DMS114 treated with DMSO at 0.1 percent for 48 hours (cell line): ENCODE measurements at regions not wholly inside any gene's neighbourhood (a gene's known extent, or its start where the extent isn't known, plus 50 kb on each side); places are given as distances from the start of the nearest gene placed in this dataset.
"Not testable (repeated sequence)": the region's sequence is repeated elsewhere in the genome, so short reads cannot be mapped to it uniquely, and the experiment has no call there.

ENCODE experiments used
- DNase-seq: peaks from one replicate; lab custom pipeline; 2025; ENCODE audit not compliant: unreplicated experiment; lab: John Stamatoyannopoulos, UW

GRCh38 chr6:169379495-169380070 is 125.9 kb upstream of the THBS2 start:
- DNase-seq = no peak

GRCh38 chr6:169378620-169379381 is 125.2 kb upstream of the THBS2 start:
- no peak for DNase-seq

GRCh38 chr6:169376458-169376857 is 122.8 kb upstream of the THBS2 start:
- no peak for DNase-seq

GRCh38 chr6:169372589-169372988 is 118.9 kb upstream of the THBS2 start:
- no peak for DNase-seq

- peak; percentile 3 for DNase-seq
Observed at GRCh38 chr6:169371344-169372127, 117.9 kb upstream of the THBS2 start.

GRCh38 chr6:169370666-169371343 is 117.2 kb upstream of the THBS2 start:
- no peak for DNase-seq

GRCh38 chr6:169370054-169370453 is 116.4 kb upstream of the THBS2 start:
- no peak for DNase-seq

- no peak for DNase-seq
Observed at GRCh38 chr6:169368200-169368599, 114.6 kb upstream of the THBS2 start.

GRCh38 chr6:169367507-169367906 is 113.9 kb upstream of the THBS2 start:
- no peak for DNase-seq

- no peak for DNase-seq
Observed at GRCh38 chr6:169366258-169366901, 112.7 kb upstream of the THBS2 start.

- DNase-seq = no peak
Observed at GRCh38 chr6:169365567-169366257, 112.1 kb upstream of the THBS2 start.

GRCh38 chr6:169363590-169363989 is 109.9 kb upstream of the THBS2 start:
- no peak for DNase-seq

GRCh38 chr6:169362501-169363121 is 109.0 kb upstream of the THBS2 start:
- no peak for DNase-seq

- not testable (repeated sequence) for DNase-seq
Observed at GRCh38 chr6:169355001-169355400, 101.4 kb upstream of the THBS2 start.

- no peak for DNase-seq
Observed at GRCh38 chr6:169345146-169345545, 91.5 kb upstream of the THBS2 start.

- no peak for DNase-seq
Observed at GRCh38 chr6:169344750-169345065, 91.1 kb upstream of the THBS2 start.

GRCh38 chr6:169343886-169344749 is 90.5 kb upstream of the THBS2 start:
- no peak for DNase-seq

- DNase-seq = no peak
Observed at GRCh38 chr6:169342710-169343109, 89.1 kb upstream of the THBS2 start.

- no peak for DNase-seq
Observed at GRCh38 chr6:169341706-169342105, 88.1 kb upstream of the THBS2 start.
